ENCODE measurements at regions not wholly inside any gene's neighbourhood (a gene's known extent, or its start where the extent isn't known, plus 50 kb on each side); places are given as distances from the start of the nearest gene placed in this dataset.

DNA sequence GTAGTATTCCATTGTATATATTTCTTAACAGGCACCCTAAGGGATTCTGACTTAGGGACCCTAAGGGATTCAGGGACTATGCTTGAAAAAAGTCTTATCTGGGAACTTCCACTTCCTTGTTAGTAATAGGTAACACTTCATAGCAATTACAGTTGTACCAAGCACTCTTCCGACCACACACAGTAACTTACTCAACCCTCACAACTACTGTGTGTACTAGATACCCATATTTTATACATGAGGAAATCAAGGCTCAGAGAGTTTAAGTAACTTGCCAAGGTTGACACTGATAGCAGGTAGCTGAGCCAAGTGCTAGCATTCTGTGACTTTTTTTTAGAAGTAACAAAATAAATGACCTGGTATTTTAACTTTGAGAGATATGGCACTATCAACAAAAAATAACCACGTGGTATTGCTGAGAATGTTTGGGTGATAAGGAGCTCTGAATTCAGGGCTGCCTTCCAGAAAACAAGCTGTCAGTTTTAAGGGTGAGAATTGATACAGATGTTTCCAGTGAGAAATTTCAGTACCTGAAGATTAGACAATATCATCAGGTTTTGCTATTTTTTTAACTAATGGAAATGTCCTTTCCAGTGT lies 210.3 kb upstream of the SUCLG2 start:
- no peak for DNase-seq (ENCODE audit: low read depth)
- H3K4me3 ChIP-seq (ENCODE audit: low read depth, low read length), result no peak overlapping the region
- TF ChIP-seq CTCF (conservative IDR thresholded peaks at IDR 0.05; ENCODE audit: low read depth, low read length), result no peak

- no peak overlapping the region for H3K4me3 ChIP-seq (ENCODE audit: low read depth, low read length)
- DNase-seq (ENCODE audit: low read depth), result peak; percentile 52
- TF ChIP-seq CTCF (conservative IDR thresholded peaks at IDR 0.05; ENCODE audit: low read depth, low read length), result peak; percentile 55
Observed at GRCh38 chr3:67863869-67864268, 209.5 kb upstream of the SUCLG2 start.

- DNase-seq (ENCODE audit: low read depth), result no peak
- TF ChIP-seq CTCF (conservative IDR thresholded peaks at IDR 0.05; ENCODE audit: low read depth, low read length), result no peak
- H3K4me3 ChIP-seq (ENCODE audit: low read depth, low read length), result no peak overlapping the region
Observed at GRCh38 chr3:67860429-67860828, 206.0 kb upstream of the SUCLG2 start.

- H3K4me3 ChIP-seq (ENCODE audit: low read depth, low read length), result no peak overlapping the region
- DNase-seq (ENCODE audit: low read depth), result no peak
- no peak for TF ChIP-seq CTCF (conservative IDR thresholded peaks at IDR 0.05; ENCODE audit: low read depth, low read length)
Observed at GRCh38 chr3:67858492-67858891, 204.1 kb upstream of the SUCLG2 start.

DNA sequence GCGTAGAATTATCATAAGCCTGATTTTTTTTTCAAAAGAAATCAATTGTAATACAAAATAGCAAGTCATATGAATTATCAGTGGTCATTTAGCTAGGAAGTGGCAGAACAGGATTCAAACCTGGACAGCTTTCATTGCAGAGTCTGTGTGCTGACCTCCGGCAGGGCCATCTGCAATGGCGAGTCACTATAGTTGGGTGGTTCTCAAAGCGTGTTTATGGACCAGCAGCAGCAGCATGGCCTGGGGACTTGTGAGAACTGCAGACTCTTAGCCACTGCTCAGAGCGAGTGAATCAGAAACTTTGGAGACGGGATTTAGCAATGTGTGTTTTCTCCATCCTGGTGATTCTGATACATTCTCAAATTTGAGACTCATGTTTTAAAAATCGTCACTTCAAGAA lies 202.3 kb upstream of the SUCLG2 start:
- DNase-seq (ENCODE audit: low read depth), result no peak
- no peak overlapping the region for H3K4me3 ChIP-seq (ENCODE audit: low read depth, low read length)
- no peak for TF ChIP-seq CTCF (conservative IDR thresholded peaks at IDR 0.05; ENCODE audit: low read depth, low read length)

- no peak overlapping the region for H3K4me3 ChIP-seq (ENCODE audit: low read depth, low read length)
- TF ChIP-seq CTCF (conservative IDR thresholded peaks at IDR 0.05; ENCODE audit: low read depth, low read length), result no peak
- no peak for DNase-seq (ENCODE audit: low read depth)
Observed at GRCh38 chr3:67854663-67855062, 200.3 kb upstream of the SUCLG2 start.

DNA sequence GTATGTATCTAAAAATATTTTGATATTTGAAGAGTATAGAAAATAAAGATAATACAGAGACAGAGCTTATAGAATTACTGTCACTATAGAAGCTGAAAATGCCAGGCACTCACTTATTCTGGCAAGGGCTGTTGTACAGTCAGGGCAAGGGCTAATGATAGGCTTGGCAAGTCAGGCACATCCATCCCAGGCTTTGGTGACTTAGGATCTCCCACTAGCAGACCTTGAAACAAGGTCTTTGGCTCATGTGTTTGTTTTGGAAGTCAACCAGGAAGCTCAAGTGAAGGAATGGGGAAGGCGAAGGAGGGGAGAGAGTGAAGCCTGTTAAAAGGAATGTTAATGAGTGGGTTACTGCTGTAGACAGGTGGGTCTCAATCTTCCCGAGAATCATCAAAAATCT lies 199.1 kb upstream of the SUCLG2 start:
- DNase-seq (ENCODE audit: low read depth), result no peak
- no peak for TF ChIP-seq CTCF (conservative IDR thresholded peaks at IDR 0.05; ENCODE audit: low read depth, low read length)
- H3K4me3 ChIP-seq (ENCODE audit: low read depth, low read length), result no peak overlapping the region

Measured in choroid plexus epithelial cell (primary cell).